ENCODE measurements at regions not wholly inside any gene's neighbourhood (a gene's known extent, or its start where the extent isn't known, plus 50 kb on each side); places are given as distances from the start of the nearest gene placed in this dataset.

DNA sequence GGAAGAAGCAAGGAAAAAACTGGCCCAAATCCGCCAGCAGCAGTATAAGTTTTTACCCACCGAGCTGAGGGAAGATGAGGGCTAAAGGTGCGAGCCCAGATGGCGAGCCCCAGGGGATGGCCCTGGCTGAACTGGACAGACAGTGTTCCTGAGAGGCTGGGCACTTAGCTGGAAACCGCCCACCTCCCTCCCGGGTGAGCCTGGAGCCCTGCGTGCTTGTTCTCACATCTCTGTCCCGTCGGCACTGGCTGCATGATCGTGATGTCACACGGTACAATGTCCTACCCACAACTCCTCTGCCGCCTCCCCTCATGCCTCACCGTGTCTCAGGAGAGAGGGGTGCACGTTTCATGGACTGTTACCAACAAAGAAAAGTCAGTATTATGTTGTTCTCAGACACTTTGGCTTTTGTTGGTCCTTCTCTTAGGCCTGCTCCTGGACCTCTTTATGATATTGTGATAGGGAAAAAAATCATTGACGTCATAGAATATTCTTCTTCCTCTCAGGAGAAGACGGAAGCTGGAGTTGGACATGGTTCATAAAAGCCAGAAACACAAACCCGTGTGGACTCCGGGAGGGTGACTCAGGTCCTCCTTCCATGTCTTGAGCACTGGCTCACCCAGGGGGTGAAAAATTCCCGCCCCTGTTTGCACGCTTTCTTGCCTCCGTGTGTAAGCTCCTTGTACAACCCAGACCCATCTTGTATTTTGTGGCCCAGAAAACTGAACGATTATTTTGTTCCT, 201.8 kb upstream of the TPM1 start:
- no peak overlapping the region for H3K4me2 ChIP-seq (ENCODE audit: control insufficient read depth, extremely low read depth, insufficient read depth, low read depth, low read length)
- H3K9ac ChIP-seq (ENCODE audit: control insufficient read depth, extremely low read depth, insufficient read depth, low read length), result no peak overlapping the region
- peaks cover 3 to 21% of the 10 kb centered on the region in 2 experiments for H3K36me3 ChIP-seq (ENCODE audit: control insufficient read depth in 2 of 2, extremely low read depth in 1 of 2, insufficient read depth in 2 of 2, low read length in 2 of 2)
- no peaks in the 10 kb centered on the region for H4K20me1 ChIP-seq (ENCODE audit: control insufficient read depth, extremely low read depth, insufficient read depth, low read length)
- H3K9me3 ChIP-seq (ENCODE audit: control insufficient read depth, low read depth, low read length), result no peaks in the 10 kb centered on the region
- TF ChIP-seq EZH2 (IDR thresholded peaks at IDR 0.05; ENCODE audit: low read length), result no peak
- dilution Hi-C loops (cut with MboI; ENCODE audit: extremely low pct_ligation_motif_present, low sequenced_read_pairs), result no loop called here
- no peaks in the 10 kb centered on the region for H3K79me2 ChIP-seq (ENCODE audit: control insufficient read depth, insufficient read depth, low read length)
- FAIRE-seq (no peak), DNase-seq (ENCODE audit: low read depth, low spot score) (no peak)
- no peaks in the 10 kb centered on the region for H3K27me3 ChIP-seq (ENCODE audit: control insufficient read depth, extremely low read depth, insufficient read depth, low read length)
- no peak overlapping the region for H3K27ac ChIP-seq (ENCODE audit: control insufficient read depth, insufficient read depth, low read length)
- H3K9me1 ChIP-seq (ENCODE audit: control insufficient read depth, extremely low read depth, insufficient read depth, low read length), result no peaks in the 10 kb centered on the region
- H3K4me3 ChIP-seq (ENCODE audit: control insufficient read depth in 2 of 3, extremely low read depth in 1 of 3, insufficient read depth in 2 of 3, low read depth in 1 of 3, low read length in 3 of 3), result no peak overlapping the region
- H3K4me1 ChIP-seq (ENCODE audit: control insufficient read depth, extremely low read depth, insufficient read depth, low read length), result peaks cover 3% of the 10 kb centered on the region
- H2AFZ ChIP-seq (ENCODE audit: control insufficient read depth, low read length), result no peak overlapping the region

- Histone ChIP-seq H2AFZ (ENCODE audit: control insufficient read depth, low read length) (no peak overlapping the region), H3K9me1 (ENCODE audit: control insufficient read depth, extremely low read depth, insufficient read depth, low read length) (no peaks in the 10 kb centered on the region), H3K4me2 (ENCODE audit: control insufficient read depth, extremely low read depth, insufficient read depth, low read depth, low read length) (no peak overlapping the region), H3K36me3 (ENCODE audit: control insufficient read depth in 2 of 2, extremely low read depth in 1 of 2, insufficient read depth in 2 of 2, low read length in 2 of 2) (peaks cover 3 to 16% of the 10 kb centered on the region in 2 experiments), H3K9ac (ENCODE audit: control insufficient read depth, extremely low read depth, insufficient read depth, low read length) (no peak overlapping the region), H3K9me3 (ENCODE audit: control insufficient read depth, low read depth, low read length) (no peaks in the 10 kb centered on the region), H3K4me3 (ENCODE audit: control insufficient read depth in 2 of 3, extremely low read depth in 1 of 3, insufficient read depth in 2 of 3, low read depth in 1 of 3, low read length in 3 of 3) (no peak overlapping the region), H3K4me1 (ENCODE audit: control insufficient read depth, extremely low read depth, insufficient read depth, low read length) (peaks cover 3% of the 10 kb centered on the region), H4K20me1 (ENCODE audit: control insufficient read depth, extremely low read depth, insufficient read depth, low read length) (no peaks in the 10 kb centered on the region), H3K27ac (ENCODE audit: control insufficient read depth, insufficient read depth, low read length) (no peak overlapping the region), H3K27me3 (ENCODE audit: control insufficient read depth, extremely low read depth, insufficient read depth, low read length) (no peaks in the 10 kb centered on the region), H3K79me2 (ENCODE audit: control insufficient read depth, insufficient read depth, low read length) (no peaks in the 10 kb centered on the region)
- no peak for DNase-seq (ENCODE audit: low read depth, low spot score)
- dilution Hi-C loops (cut with MboI; ENCODE audit: extremely low pct_ligation_motif_present, low sequenced_read_pairs), result no loop called here
- TF ChIP-seq EZH2 (IDR thresholded peaks at IDR 0.05; ENCODE audit: low read length) (no peak), CTCF (optimal IDR thresholded peaks at IDR 0.05 in 1 of 3, IDR thresholded peaks at IDR 0.05 in 1 of 3, conservative IDR thresholded peaks at IDR 0.05 in 1 of 3; ENCODE audit: extremely low read depth in 1 of 3, insufficient read depth in 2 of 3, low read length in 3 of 3) (no peak)
- FAIRE-seq, result no peak
Observed at GRCh38 chr15:62841269-62841628, 201.3 kb upstream of the TPM1 start.

Data from keratinocyte (primary cell).